ENCODE measurements at regions not wholly inside any gene's neighbourhood (a gene's known extent, or its start where the extent isn't known, plus 50 kb on each side); places are given as distances from the start of the nearest gene placed in this dataset.
"Not testable (repeated sequence)": the region's sequence is repeated elsewhere in the genome, so short reads cannot be mapped to it uniquely, and the experiment has no call there.

- TF ChIP-seq TOX (CRISPR knock-in tag; IDR thresholded peaks at IDR 0.05; ENCODE audit: borderline replicate concordance) (no peak), OSR1 (CRISPR knock-in tag; IDR thresholded peaks at IDR 0.05) (no peak), SNAI2 (CRISPR knock-in tag; IDR thresholded peaks at IDR 0.05) (no peak), ZFP30 (CRISPR knock-in tag; IDR thresholded peaks at IDR 0.05) (no peak), ZFP3 (CRISPR knock-in tag; IDR thresholded peaks at IDR 0.05) (no peak), ISL1 (CRISPR knock-in tag; IDR thresholded peaks at IDR 0.05) (no peak), ARNTL (CRISPR knock-in tag; IDR thresholded peaks at IDR 0.05; ENCODE audit: borderline replicate concordance, low read depth) (no peak), ZNF8 (CRISPR knock-in tag; IDR thresholded peaks at IDR 0.05) (no peak), BACH2 (CRISPR knock-in tag; IDR thresholded peaks at IDR 0.05; ENCODE audit: borderline replicate concordance) (no peak), RARB (CRISPR knock-in tag; IDR thresholded peaks at IDR 0.05) (no peak)
- TF ChIP-seq, protein P1, sequence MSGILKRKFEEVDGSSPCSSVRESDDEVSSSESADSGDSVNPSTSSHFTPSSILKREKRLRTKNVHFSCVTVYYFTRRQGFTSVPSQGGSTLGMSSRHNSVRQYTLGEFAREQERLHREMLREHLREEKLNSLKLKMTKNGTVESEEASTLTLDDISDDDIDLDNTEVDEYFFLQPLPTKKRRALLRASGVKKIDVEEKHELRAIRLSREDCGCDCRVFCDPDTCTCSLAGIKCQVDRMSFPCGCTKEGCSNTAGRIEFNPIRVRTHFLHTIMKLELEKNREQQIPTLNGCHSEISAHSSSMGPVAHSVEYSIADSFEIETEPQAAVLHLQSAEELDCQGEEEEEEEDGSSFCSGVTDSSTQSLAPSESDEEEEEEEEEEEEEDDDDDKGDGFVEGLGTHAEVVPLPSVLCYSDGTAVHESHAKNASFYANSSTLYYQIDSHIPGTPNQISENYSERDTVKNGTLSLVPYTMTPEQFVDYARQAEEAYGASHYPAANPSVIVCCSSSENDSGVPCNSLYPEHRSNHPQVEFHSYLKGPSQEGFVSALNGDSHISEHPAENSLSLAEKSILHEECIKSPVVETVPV (CRISPR knock-in tag; IDR thresholded peaks at IDR 0.05): no peak
- ATAC-seq: no peak
Observed at GRCh38 chr14:43307836-43308235, 1199.2 kb downstream of the FSCB start.

- TF ChIP-seq ESRRG (CRISPR knock-in tag; IDR thresholded peaks at IDR 0.05) (no peak), ZNF70 (CRISPR knock-in tag; IDR thresholded peaks at IDR 0.05) (no peak), ZFP3 (CRISPR knock-in tag; IDR thresholded peaks at IDR 0.05) (no peak), RARB (CRISPR knock-in tag; IDR thresholded peaks at IDR 0.05) (no peak), ZNF8 (CRISPR knock-in tag; IDR thresholded peaks at IDR 0.05) (no peak), PPARA (CRISPR knock-in tag; IDR thresholded peaks at IDR 0.05; ENCODE audit: borderline replicate concordance) (no peak), ARNTL (CRISPR knock-in tag; IDR thresholded peaks at IDR 0.05; ENCODE audit: borderline replicate concordance, low read depth) (no peak), GLIS3 (CRISPR knock-in tag; IDR thresholded peaks at IDR 0.05) (no peak), ISL1 (CRISPR knock-in tag; IDR thresholded peaks at IDR 0.05) (no peak), SNAI2 (CRISPR knock-in tag; IDR thresholded peaks at IDR 0.05) (no peak), TOX (CRISPR knock-in tag; IDR thresholded peaks at IDR 0.05; ENCODE audit: borderline replicate concordance) (no peak), CSDC2 (CRISPR knock-in tag; IDR thresholded peaks at IDR 0.05) (no peak), TCF4 (CRISPR knock-in tag; IDR thresholded peaks at IDR 0.05; ENCODE audit: borderline replicate concordance) (no peak), ZC3H10 (CRISPR knock-in tag; IDR thresholded peaks at IDR 0.05) (no peak), ZNF565 (CRISPR knock-in tag; conservative IDR thresholded peaks at IDR 0.05; ENCODE audit: low read depth) (no peak)
- TF ChIP-seq, protein P2, sequence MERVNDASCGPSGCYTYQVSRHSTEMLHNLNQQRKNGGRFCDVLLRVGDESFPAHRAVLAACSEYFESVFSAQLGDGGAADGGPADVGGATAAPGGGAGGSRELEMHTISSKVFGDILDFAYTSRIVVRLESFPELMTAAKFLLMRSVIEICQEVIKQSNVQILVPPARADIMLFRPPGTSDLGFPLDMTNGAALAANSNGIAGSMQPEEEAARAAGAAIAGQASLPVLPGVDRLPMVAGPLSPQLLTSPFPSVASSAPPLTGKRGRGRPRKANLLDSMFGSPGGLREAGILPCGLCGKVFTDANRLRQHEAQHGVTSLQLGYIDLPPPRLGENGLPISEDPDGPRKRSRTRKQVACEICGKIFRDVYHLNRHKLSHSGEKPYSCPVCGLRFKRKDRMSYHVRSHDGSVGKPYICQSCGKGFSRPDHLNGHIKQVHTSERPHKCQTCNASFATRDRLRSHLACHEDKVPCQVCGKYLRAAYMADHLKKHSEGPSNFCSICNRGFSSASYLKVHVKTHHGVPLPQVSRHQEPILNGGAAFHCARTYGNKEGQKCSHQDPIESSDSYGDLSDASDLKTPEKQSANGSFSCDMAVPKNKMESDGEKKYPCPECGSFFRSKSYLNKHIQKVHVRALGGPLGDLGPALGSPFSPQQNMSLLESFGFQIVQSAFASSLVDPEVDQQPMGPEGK (CRISPR knock-in tag; IDR thresholded peaks at IDR 0.05; ENCODE audit: borderline replicate concordance): no peak
- TF ChIP-seq, protein P3, sequence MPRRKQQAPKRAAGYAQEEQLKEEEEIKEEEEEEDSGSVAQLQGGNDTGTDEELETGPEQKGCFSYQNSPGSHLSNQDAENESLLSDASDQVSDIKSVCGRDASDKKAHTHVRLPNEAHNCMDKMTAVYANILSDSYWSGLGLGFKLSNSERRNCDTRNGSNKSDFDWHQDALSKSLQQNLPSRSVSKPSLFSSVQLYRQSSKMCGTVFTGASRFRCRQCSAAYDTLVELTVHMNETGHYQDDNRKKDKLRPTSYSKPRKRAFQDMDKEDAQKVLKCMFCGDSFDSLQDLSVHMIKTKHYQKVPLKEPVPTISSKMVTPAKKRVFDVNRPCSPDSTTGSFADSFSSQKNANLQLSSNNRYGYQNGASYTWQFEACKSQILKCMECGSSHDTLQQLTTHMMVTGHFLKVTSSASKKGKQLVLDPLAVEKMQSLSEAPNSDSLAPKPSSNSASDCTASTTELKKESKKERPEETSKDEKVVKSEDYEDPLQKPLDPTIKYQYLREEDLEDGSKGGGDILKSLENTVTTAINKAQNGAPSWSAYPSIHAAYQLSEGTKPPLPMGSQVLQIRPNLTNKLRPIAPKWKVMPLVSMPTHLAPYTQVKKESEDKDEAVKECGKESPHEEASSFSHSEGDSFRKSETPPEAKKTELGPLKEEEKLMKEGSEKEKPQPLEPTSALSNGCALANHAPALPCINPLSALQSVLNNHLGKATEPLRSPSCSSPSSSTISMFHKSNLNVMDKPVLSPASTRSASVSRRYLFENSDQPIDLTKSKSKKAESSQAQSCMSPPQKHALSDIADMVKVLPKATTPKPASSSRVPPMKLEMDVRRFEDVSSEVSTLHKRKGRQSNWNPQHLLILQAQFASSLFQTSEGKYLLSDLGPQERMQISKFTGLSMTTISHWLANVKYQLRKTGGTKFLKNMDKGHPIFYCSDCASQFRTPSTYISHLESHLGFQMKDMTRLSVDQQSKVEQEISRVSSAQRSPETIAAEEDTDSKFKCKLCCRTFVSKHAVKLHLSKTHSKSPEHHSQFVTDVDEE (CRISPR knock-in tag; IDR thresholded peaks at IDR 0.05): no peak
- no peak for ATAC-seq
Observed at GRCh38 chr14:43306053-43306452, 1201.0 kb downstream of the FSCB start.

- TF ChIP-seq SNAI2 (CRISPR knock-in tag; IDR thresholded peaks at IDR 0.05) (no peak), BACH2 (CRISPR knock-in tag; IDR thresholded peaks at IDR 0.05; ENCODE audit: borderline replicate concordance) (no peak), RARB (CRISPR knock-in tag; IDR thresholded peaks at IDR 0.05) (no peak), ARNTL (CRISPR knock-in tag; IDR thresholded peaks at IDR 0.05; ENCODE audit: borderline replicate concordance, low read depth) (no peak), ISL1 (CRISPR knock-in tag; IDR thresholded peaks at IDR 0.05) (no peak), ZFP30 (CRISPR knock-in tag; IDR thresholded peaks at IDR 0.05) (no peak), ZFP3 (CRISPR knock-in tag; IDR thresholded peaks at IDR 0.05) (no peak), OSR1 (CRISPR knock-in tag; IDR thresholded peaks at IDR 0.05) (no peak), ZNF70 (CRISPR knock-in tag; IDR thresholded peaks at IDR 0.05) (no peak), CSDC2 (CRISPR knock-in tag; IDR thresholded peaks at IDR 0.05) (no peak)
- TF ChIP-seq, protein P2 (CRISPR knock-in tag; IDR thresholded peaks at IDR 0.05; ENCODE audit: borderline replicate concordance): no peak
- TF ChIP-seq, protein P1 (CRISPR knock-in tag; IDR thresholded peaks at IDR 0.05): no peak
- TF ChIP-seq, protein P4, sequence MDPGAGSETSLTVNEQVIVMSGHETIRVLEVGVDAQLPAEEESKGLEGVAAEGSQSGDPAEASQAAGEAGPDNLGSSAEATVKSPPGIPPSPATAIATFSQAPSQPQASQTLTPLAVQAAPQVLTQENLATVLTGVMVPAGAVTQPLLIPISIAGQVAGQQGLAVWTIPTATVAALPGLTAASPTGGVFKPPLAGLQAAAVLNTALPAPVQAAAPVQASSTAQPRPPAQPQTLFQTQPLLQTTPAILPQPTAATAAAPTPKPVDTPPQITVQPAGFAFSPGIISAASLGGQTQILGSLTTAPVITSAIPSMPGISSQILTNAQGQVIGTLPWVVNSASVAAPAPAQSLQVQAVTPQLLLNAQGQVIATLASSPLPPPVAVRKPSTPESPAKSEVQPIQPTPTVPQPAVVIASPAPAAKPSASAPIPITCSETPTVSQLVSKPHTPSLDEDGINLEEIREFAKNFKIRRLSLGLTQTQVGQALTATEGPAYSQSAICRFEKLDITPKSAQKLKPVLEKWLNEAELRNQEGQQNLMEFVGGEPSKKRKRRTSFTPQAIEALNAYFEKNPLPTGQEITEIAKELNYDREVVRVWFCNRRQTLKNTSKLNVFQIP (CRISPR knock-in tag; IDR thresholded peaks at IDR 0.05; ENCODE audit: borderline replicate concordance, low read depth): no peak
- no peak for ATAC-seq
Observed at GRCh38 chr14:43297794-43298193, 1209.3 kb downstream of the FSCB start.

- ATAC-seq: not testable (repeated sequence)
Observed at GRCh38 chr14:43296061-43296460, 1211.0 kb downstream of the FSCB start.
